Thoracic aorta (tissue), 2 donors: ENCODE measurements at regions not wholly inside any gene's neighbourhood (a gene's known extent, or its start where the extent isn't known, plus 50 kb on each side); places are given as distances from the start of the nearest gene placed in this dataset.

Experiments
- ATAC-seq: fragments of 150-250 bp; one replicate; pipeline ENCODE4 v1.8.0; 2017; ENCODE audit warnings: low read depth; ENCODE audit not compliant: insufficient number of reproducible peaks, low FRiP score
- DNase-seq: peaks from one replicate; pipeline ENCODE4 v3.0.0-alpha.2; 2020; ENCODE audit warnings: low spot score
- H3K27ac ChIP-seq, 2 donors: fragments of 200-600 bp; sonication (generic); 1 replicate in 1 of 2; 2 replicates in 1 of 2; pipeline ENCODE4 v1.5.1; 2016; ENCODE audit warnings: mild to moderate bottlenecking in 2 of 2, moderate library complexity in 2 of 2
- H3K27me3 ChIP-seq: fragments of 200-600 bp; sonication (generic); replicated peaks from 2 replicates; pipeline ENCODE4 v1.6.0; 2016; ENCODE audit warnings: mild to moderate bottlenecking; ENCODE audit not compliant: insufficient read depth
- H3K36me3 ChIP-seq: fragments of 200-600 bp; sonication (generic); one replicate; pipeline ENCODE4 v1.5.1; 2016
- H3K4me1 ChIP-seq, 2 donors: fragments of 200-600 bp; sonication (generic); 1 replicate in 1 of 2; 2 replicates in 1 of 2; pipeline versions ENCODE4 v1.5.1 to v1.6.0; 2016; ENCODE audit warnings: low read depth in 2 of 2, mild to moderate bottlenecking in 1 of 2; ENCODE audit not compliant: control insufficient read depth in 1 of 2
- H3K4me3 ChIP-seq: fragments of 200-600 bp; sonication (generic); 2 replicates; pipeline ENCODE4 v1.5.1; 2016; ENCODE audit warnings: mild to moderate bottlenecking
- H3K9me3 ChIP-seq: fragments of 200-600 bp; sonication (generic); 2 replicates; pipeline ENCODE4 v1.5.1; 2016
- CTCF ChIP-seq: fragments of 200-600 bp; sonication (generic); IDR thresholded peaks from one replicate; pipeline ENCODE4 v1.5.1; 2019; ENCODE audit warnings: antibody characterized with exemption

GRCh38 chr2:12870692-12871091 lies 154.0 kb downstream of the TRIB2 start:
- no peak for TF ChIP-seq CTCF
- Histone ChIP-seq H3K4me3 (no peak overlapping the region), H3K27ac (no peak overlapping the region), H3K27me3 (no peaks in the 10 kb centered on the region), H3K9me3 (no peaks in the 10 kb centered on the region), H3K36me3 (no peaks in the 10 kb centered on the region), H3K4me1 (no peaks in the 10 kb centered on the region)
- ATAC-seq = no peak
- no peak for DNase-seq

DNA sequence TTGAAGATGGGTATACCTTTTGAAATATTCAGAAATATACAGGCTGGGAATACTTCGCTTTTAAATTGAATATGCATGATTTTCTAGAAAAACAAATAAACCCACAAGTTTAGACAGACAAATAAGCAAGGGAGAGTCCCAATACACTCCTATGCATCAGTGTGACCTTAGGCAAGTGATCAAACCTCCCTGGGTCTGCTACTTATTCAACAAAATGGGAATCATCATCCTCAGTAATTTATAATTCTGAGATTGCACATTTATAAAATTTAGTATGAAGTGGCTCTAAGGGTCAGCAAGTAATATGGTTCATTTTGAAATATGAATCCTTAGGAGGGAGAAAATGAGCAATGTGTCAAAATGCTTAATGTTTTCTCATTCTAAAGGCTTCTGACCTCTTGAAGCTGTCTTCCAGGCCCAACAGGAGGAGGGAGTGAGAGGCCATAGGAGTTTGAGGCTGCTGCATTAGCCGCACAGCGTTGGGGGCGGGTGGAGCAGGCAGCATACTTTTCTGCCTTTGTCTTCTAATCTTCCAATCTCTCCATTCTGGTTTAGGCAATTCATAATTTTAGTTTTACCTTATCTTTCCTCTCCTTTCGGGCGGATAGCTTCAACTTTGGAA lies 155.1 kb downstream of the TRIB2 start:
- no peaks in the 10 kb centered on the region for H3K27me3 ChIP-seq
- DNase-seq (no peak), ATAC-seq (no peak)
- no peaks in the 10 kb centered on the region for H3K4me1 ChIP-seq
- TF ChIP-seq CTCF = no peak
- no peak overlapping the region for H3K27ac ChIP-seq
- H3K4me3 ChIP-seq = no peak overlapping the region
- H3K36me3 ChIP-seq = no peaks in the 10 kb centered on the region
- no peaks in the 10 kb centered on the region for H3K9me3 ChIP-seq

- Histone ChIP-seq H3K27me3 (no peaks in the 10 kb centered on the region), H3K4me1 (no peaks in the 10 kb centered on the region), H3K4me3 (no peak overlapping the region), H3K36me3 (no peaks in the 10 kb centered on the region), H3K27ac (no peak overlapping the region), H3K9me3 (no peaks in the 10 kb centered on the region)
- ATAC-seq = no peak
- TF ChIP-seq CTCF = no peak
- DNase-seq = no peak
Measured at GRCh38 chr2:12877761-12878160, 161.0 kb downstream of the TRIB2 start.

DNA sequence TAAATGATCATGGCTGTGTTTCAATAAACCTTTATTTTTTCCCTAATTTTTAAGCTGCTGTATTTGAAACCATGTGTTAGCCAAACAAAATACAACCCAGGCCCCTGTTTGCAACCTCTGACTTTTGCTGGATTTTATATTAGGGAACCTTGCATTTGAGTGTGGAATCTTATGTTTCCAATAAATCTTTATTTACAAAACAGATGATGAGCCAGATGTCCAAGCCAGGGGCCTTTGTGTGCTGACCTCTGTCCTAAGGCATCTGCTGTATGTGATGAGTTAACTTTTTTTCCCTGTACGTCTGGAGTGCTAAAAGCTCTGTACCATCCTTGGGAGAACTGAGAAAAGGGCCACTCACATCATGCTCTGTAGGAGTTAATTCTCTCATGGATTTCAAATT lies 162.9 kb downstream of the TRIB2 start:
- DNase-seq (no peak), ATAC-seq (no peak)
- no peaks in the 10 kb centered on the region for H3K9me3 ChIP-seq
- H3K27me3 ChIP-seq = no peaks in the 10 kb centered on the region
- H3K4me3 ChIP-seq = no peak overlapping the region
- TF ChIP-seq CTCF = no peak
- no peak overlapping the region for H3K27ac ChIP-seq
- H3K4me1 ChIP-seq = peaks cover 5 to 9% of the 10 kb centered on the region in 2 donors
- no peaks in the 10 kb centered on the region for H3K36me3 ChIP-seq

- peaks cover 5 to 16% of the 10 kb centered on the region in 2 donors for H3K4me1 ChIP-seq
- H3K36me3 ChIP-seq = no peaks in the 10 kb centered on the region
- no peak for TF ChIP-seq CTCF
- ATAC-seq (no peak), DNase-seq (no peak)
- no peaks in the 10 kb centered on the region for H3K9me3 ChIP-seq
- no peak overlapping the region for H3K27ac ChIP-seq
- no peak overlapping the region for H3K4me3 ChIP-seq
- no peaks in the 10 kb centered on the region for H3K27me3 ChIP-seq
Measured at GRCh38 chr2:12881952-12882351, 165.2 kb downstream of the TRIB2 start.
